HG03108 (cell line): ENCODE measurements at regions not wholly inside any gene's neighbourhood (a gene's known extent, or its start where the extent isn't known, plus 50 kb on each side); places are given as distances from the start of the nearest gene placed in this dataset.
"Not testable (repeated sequence)": the region's sequence is repeated elsewhere in the genome, so short reads cannot be mapped to it uniquely, and the experiment has no call there.

Experiments used
- ATAC-seq: cut with Tn5 transposase; IDR thresholded peaks from one replicate; pipeline ENCODE4 v1.9.1; 2021; ENCODE audit warnings: moderate library complexity; ENCODE audit not compliant: unreplicated experiment

GRCh38 chr9:78123808-78124207 is 92.2 kb upstream of the GNAQ start:
- no peak for ATAC-seq

GRCh38 chr9:78122631-78123030 is 91.0 kb upstream of the GNAQ start:
- ATAC-seq: no peak

DNA sequence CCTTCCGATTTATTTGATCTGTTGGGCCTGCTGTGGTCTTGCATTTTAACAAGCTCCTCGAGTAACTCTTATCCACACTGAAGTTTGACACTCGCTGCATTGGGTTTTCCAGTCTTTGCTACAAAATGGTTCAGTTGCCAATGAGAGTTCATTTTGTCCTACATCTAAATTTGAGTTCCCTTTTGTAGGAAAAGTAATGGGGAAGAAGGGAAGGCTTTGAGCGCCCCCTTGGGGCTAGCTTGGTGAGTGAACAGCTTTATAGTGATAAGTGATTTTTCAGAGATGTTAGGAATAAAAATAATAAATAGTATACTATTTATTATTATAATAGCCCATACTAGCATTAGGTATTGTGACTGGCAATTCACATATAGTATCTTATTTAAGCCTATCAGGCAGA is 89.9 kb upstream of the GNAQ start:
- ATAC-seq: no peak

DNA sequence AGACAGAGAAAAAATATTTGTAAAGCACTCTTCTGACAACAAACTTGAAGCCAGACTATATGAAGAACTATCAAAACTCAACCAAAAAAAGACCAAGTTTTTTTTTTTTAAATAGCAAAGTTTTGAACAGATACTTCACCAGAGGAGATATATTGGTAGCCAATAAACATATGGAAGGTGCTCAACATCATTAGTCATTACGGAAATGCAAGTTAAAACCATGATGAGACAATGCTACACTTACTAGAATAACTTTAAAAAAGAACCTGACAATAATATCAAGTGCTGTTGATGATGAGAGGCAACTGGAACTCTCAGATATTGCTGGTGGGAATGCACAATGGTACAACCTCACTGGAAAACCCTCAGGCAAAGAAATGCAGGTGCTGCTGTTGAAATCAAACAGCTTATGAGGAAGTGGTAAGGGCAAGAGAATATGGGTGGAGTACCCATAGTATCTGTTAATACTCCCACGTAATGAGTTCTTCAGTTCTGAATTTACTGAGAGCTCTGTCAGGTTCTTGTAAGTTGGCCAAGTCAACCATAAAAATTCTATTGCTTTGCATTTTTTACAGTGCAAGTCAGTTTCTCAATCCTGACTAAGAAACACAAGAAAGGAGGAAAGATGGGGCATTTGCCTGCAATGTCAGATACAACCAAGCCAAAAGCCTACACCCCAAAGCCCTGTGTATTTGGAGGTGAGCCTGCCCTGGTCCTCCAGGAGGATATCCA is 87.3 kb upstream of the GNAQ start:
- peak; percentile 71 for ATAC-seq

DNA sequence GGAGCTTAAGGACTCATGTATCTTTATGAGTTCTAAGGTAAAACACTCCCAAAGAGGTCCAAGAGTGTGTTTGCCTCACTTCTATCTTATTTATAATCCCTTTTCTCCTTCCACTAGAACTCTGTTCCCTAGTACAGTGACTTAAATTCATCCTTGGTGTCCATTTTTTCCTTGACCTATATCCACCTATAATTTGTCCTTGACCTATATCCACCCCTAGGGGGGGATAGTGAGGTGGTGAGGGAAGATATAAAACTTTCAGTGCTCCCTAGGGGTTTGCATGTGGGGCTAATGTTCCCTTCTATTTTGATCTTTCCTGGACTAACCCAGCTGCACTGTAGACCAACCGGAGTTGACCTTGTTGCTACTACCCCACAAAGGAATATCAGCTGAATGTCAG is 83.5 kb upstream of the GNAQ start:
- no peak for ATAC-seq

- ATAC-seq: no peak
Observed at GRCh38 chr9:78114581-78114980, 83.0 kb upstream of the GNAQ start.

DNA sequence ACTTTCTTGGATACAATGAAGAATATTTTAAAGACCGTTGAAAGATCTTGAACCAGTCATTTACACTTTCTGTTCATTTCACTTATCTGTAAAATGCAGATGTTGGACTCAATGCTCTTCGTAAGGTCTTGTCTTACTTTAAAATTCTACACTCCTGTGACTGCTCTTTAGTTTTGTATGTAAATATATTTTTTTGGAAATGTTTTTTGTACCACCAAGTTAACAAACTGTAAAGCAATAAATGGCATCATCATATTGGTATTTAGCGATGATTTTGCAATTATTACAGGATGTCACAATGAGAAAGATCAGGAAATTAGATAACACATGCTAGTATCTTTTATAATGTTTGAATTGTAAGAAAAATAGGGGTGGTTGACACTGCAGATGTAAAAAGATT is 80.8 kb upstream of the GNAQ start:
- ATAC-seq: no peak

GRCh38 chr9:78112004-78112403 is 80.4 kb upstream of the GNAQ start:
- ATAC-seq: no peak

GRCh38 chr9:78109075-78109474 is 77.5 kb upstream of the GNAQ start:
- no peak for ATAC-seq

- ATAC-seq: not testable (repeated sequence)
Observed at GRCh38 chr9:78106586-78106985, 75.0 kb upstream of the GNAQ start.

GRCh38 chr9:78103971-78104433 is 72.4 kb upstream of the GNAQ start:
- peak; percentile 77 for ATAC-seq

- ATAC-seq: no peak
Observed at GRCh38 chr9:78101247-78101646, 69.6 kb upstream of the GNAQ start.

DNA sequence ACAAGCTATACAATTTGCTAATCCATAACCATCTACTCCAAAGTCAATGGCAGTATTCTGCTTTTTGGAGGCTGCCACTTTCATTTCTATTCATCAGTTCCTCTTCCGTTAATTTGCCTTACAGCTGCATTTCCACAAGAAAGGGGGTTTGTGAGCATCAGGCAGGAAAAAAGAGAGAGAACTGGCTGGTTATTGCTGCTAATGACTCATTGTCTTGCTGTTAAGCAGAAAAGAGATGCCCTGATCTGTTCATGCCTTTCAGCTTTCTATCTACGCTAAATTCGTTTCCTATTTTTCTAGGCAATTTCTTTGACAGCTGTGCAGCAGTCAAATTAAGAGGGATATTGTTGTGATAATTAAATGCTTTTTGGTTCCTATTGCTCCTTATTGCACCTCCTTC is 65.9 kb upstream of the GNAQ start:
- ATAC-seq: no peak

GRCh38 chr9:78091731-78092130 is 60.1 kb upstream of the GNAQ start:
- ATAC-seq: no peak

- ATAC-seq: no peak
Observed at GRCh38 chr9:78089111-78089510, 57.5 kb upstream of the GNAQ start.

DNA sequence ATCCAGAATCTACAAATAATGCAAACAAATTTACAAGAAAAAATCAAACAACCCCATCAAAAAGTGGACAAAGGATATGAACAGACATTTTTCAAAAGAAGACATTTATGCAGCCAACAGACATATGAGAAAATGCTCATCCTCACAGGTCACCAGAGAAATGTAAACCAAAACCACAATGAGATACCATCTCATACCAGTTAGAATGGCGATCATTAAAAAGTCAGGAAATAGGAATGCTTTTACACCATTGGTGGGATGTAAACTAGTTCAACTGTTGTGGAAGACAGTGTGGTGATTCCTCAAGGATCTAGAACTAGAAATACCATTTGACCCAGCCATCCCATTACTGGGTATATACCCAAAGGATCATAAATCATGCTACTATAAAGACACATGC is 56.6 kb upstream of the GNAQ start:
- ATAC-seq: not testable (repeated sequence)
